Left ventricle myocardium superior (tissue), 1 donor: ENCODE measurements at regions not wholly inside any gene's neighbourhood (a gene's known extent, or its start where the extent isn't known, plus 50 kb on each side); places are given as distances from the start of the nearest gene placed in this dataset.
A peak's percentile ranks its signal among the peaks of the same experiment; 100 is the strongest.

ENCODE experiments used
- ATAC-seq: fragments of 200-7000 bp; cut with Tn5 transposase; one replicate; pipeline ENCODE4 v1.9.1; 2020; ENCODE audit warnings: mild to moderate bottlenecking, moderate library complexity
- DNase-seq: peaks from one replicate; pipeline ENCODE4 v3.0.0-alpha.2; 2020
- intact Hi-C: fragments of 100-400 bp; cut with micrococcal nuclease; formaldehyde crosslinking; loops from one replicate; pipeline ENCODE4 v1.11.0; 2022
- donor health status: DM: no; HTN: yes; CAD: no; lungs with severe emphysema.

DNA sequence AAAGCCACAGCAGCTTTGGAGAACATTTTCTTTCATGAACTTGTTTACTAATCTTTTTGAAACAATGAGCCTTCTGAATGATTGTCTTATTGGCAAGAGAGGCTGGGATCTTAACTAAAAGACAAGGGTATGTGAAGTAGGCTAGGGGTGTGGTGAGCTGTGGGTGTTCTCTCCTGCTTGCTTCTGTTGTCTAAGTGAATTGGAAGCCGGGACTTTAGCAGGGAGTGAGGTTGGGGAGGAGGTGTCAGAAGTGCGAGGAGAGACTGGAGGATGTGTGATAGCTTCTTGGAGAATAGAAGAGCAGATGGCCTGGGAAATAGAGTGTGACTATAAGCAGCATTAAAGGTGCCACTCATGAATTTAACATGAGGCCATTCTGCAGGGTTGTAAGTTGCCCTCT lies 562.8 kb downstream of the UTRN start:
- intact Hi-C loops: no loop called here
- DNase-seq (no peak), ATAC-seq (no peak)

GRCh38 chr6:144849920-144850319 lies 564.8 kb downstream of the UTRN start:
- no peak for ATAC-seq
- DNase-seq: no peak
- intact Hi-C loops: no loop called here

GRCh38 chr6:144853603-144854002 lies 568.5 kb downstream of the UTRN start:
- no peak for ATAC-seq
- intact Hi-C loops: no loop called here

GRCh38 chr6:144854654-144855053 lies 569.5 kb downstream of the UTRN start:
- DNase-seq (no peak), ATAC-seq (no peak)
- intact Hi-C loops: no loop called here

More at GRCh38 chr6:144853603-144854002, 568.5 kb downstream of the UTRN start:
- DNase-seq: no peak

DNA sequence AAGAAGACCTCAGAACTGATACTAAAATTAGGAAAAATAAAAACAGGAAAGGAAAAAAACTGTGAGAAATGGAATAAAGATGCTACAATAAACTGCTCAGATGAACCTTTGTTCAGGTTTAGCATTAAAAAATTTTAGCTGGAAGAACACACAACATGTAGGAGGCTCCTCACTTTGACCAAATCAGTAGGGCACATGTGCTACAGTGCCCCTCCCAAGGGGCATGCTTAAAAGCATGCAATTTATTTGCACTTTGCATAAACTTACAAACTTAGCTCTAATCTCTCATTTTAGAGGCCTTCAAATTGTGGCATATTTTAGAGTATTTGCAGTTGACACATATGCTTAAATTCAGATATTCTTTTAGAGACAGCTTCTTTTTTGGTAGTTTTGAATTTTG lies 570.2 kb downstream of the UTRN start:
- DNase-seq: no peak
- intact Hi-C loops: no loop called here
- ATAC-seq: no peak

DNA sequence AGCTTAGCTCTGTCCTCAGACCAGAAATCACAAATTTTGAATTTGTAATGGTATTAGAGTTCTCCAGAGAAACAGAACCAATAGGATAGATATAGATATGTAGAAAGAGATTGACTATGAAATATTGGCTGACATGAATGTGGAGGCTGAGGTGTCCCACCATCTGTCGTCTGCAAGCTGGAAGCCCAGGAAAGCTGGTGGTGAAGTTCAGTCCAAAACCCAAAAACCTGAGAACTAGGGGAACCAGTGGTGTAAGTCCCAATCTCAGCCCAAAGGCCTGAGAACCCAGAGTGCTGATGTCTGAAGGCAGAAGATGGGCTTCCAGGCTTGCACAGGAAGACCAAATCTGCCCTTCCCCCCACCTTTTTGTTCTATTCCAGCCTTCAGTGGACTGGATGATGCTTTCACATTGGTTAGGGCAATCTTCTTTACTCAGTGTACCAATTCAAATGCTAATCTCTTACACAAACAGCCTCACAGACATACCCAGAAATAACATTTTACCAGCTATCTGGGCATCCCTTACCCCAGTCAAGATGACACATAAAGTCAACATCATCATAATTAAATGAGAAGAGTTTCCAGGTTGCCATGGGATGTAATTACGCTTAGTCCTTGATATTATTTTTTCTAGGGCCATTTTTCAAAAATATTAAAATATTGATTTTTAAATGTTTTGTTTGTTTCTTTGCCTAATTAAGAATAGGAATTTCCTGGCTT lies 570.8 kb downstream of the UTRN start:
- no peak for ATAC-seq

GRCh38 chr6:144856622-144857021 lies 571.5 kb downstream of the UTRN start:
- DNase-seq (no peak), ATAC-seq (no peak)
- intact Hi-C loops: no loop called here

More for the DNA sequence above, 570.8 kb downstream of the UTRN start:
- DNase-seq: no peak
- intact Hi-C loops: no loop called here

DNA sequence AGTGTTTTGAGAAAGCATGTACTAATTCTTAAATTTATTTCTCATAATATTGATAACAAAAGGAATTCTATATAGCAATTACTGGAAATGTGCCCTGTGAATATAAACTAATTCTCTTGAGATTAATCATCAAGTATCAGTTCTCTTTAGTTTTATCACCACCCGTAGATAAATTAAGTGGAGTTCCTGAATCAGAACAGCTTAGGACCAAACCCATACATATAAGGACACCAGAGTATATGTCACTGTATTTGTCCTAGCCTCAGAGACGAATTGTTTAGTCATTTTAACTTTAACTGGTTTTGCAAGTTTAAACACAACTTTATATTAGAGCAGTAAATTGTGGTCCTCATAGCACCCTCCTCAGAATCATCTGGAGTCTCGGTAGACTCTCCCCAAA lies 572.0 kb downstream of the UTRN start:
- ATAC-seq (no peak), DNase-seq (no peak)
- intact Hi-C loops: no loop called here

GRCh38 chr6:144862769-144863168 lies 577.6 kb downstream of the UTRN start:
- DNase-seq (no peak), ATAC-seq (no peak)
- intact Hi-C loops: no loop called here

- intact Hi-C loops: no loop called here
- ATAC-seq: no peak
Observed at GRCh38 chr6:144867761-144868160, 582.6 kb downstream of the UTRN start.

DNA sequence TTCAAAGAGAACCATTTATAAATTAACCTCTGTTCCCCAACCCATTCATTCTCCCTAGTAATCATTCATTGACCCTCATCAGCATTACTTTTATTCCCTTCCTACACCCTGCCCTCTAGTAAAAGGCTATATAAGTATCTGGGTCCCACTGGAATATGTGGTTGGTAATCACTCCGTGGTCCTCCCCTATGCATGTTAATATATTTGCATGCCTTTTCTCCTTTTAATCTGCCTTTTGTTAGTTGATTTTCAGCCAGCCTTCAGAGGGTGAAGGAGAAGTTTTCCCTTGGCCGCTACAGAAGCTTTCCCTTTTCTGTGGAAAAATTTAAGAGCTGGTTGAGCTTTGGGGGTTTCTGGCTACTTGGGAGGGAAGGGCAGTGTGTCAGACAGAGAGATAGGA lies 585.6 kb downstream of the UTRN start:
- intact Hi-C loops: no loop called here
- DNase-seq (no peak), ATAC-seq (no peak)

More at GRCh38 chr6:144867761-144868160, 582.6 kb downstream of the UTRN start:
- DNase-seq: no peak

DNA sequence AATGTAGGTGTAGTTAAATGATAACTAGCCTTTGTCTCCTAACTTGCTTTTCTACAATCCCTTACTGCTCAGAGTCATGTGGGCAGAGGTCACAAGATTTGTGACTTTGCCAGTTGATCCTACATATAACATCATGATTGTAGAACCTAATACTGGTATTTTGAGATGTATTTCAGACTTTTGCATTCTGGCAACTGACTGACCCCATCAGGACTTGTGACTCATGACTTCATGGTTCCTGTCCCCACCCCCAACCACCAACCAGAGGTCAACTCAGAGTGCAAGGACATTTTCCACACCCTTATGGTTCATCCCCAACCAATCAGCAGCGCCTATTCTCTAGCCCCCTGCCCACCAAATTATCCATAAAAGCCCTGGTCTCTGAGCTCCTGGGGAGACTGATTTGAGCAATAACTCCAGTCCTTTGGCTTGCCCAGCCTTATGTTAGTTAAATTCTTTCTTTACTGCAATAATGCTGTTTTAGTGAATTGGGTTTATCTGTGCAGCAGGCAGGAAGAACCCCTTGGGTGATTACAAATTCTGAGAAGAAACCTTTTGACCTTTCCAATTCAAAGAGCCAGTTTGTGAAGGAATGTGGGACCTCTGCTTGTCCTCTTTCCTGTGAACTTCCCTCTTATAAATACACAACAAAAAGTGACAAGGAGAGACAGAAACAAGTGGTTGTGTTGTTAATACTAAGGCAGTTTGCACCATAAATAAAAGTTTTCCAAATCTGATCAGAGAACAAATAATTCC lies 588.7 kb downstream of the UTRN start:
- no peak for DNase-seq
- no peak for ATAC-seq
- intact Hi-C loops: no loop called here

DNA sequence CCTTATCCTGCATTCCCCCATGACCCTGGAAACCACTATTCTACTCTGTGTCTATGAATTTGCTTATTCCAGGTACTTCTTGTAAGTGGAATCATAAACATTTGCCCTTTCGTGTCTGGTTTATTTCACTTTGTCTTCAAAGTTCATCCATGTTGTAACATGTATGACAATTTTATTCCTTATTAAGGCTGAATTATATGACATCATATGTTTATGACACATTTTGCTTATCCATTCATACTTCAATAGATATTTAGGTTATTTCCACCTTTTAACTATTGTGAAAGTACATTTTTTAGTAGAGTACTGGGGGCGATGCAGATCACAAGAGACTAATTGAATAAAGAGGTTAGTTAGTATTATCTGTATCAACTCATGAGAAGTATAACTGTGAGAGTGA lies 591.6 kb downstream of the UTRN start:
- DNase-seq (no peak), ATAC-seq (no peak)
- intact Hi-C loops: no loop called here

- DNase-seq (no peak), ATAC-seq (no peak)
- intact Hi-C loops: no loop called here
Observed at GRCh38 chr6:144877118-144877517, 592.0 kb downstream of the UTRN start.

DNA sequence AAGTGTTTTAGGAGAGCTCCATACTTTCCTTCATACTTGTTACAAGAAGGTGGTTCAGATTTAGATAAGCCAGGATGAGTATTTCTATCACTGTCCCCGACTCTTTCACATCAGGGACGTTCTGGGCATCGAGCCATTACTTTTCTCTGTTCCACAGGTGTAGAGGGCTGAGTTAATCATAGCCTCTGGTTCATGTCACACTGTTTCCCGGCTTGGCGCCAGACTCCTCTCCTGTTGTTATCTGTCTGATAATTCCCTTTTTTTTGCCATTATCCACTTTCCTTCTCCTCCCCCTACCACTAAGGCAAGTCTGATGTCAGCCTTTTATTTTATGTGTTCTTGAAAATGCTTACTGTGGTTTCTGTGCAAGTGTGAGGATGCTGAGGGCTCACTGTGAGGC lies 593.4 kb downstream of the UTRN start:
- intact Hi-C loops: no loop called here
- no peak for DNase-seq
- ATAC-seq: peak; percentile 30

GRCh38 chr6:144879436-144879835 lies 594.3 kb downstream of the UTRN start:
- DNase-seq (no peak), ATAC-seq (no peak)
- intact Hi-C loops: no loop called here

GRCh38 chr6:144882425-144882824 lies 597.3 kb downstream of the UTRN start:
- no peak for ATAC-seq
- intact Hi-C loops: no loop called here

DNA sequence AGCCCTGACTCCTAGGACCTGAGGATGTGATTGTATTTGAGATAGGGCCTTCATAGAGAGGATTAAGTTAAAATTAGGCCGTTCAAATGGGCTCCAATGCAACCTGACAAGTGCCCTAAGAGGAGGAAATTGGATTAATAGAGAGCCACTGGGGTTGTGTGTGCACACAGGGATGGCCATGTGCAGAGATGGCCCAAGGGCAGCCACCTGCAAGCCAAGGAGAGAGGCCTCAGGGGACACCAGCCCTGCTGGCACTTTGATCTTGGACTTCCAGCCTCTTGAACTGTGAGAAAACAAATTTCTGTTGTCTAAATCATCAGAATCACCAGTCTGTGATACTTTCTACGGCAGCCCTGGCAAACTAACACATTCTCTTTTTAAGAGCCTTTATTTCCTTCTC lies 598.8 kb downstream of the UTRN start:
- ATAC-seq (no peak), DNase-seq (no peak)
- intact Hi-C loops: no loop called here

More at GRCh38 chr6:144882425-144882824, 597.3 kb downstream of the UTRN start:
- no peak for DNase-seq

DNA sequence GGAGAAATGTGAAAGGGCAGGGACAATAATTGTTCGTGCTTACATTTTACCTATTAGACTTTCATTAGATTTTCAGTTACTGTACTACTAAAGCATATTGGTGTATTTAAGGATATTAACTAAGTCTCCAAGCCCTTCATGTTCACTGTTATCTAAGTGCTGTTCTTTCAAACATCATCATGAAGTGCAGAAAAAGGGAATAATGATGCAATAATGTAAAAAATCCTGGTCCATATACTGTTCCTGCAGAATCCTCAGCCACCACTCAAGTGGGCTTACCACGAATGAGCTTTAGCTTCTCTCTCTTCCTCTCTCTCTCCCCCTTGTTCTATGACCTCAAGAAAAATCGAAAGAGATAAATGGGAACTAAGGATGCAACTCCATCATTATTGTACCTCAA lies 600.7 kb downstream of the UTRN start:
- intact Hi-C loops: no loop called here
- DNase-seq (no peak), ATAC-seq (no peak)

DNA sequence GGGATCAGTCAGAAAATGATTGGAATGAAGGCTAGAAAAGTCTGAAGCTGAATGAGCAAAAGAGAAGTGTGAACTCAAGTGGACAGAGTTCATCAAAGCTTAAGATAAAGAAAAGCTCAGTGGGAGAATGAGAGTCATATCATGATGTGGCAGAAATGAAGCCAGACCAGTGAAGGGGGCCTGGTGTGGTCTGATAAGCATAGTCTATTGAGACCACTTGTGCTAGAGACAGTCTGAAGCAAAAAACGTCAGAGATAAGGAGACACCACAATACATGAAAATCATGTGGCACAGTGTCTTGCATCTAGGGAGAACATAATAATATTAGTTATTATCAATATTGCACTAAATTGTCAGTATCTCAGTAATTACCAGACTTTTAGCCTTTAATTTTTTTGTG lies 601.5 kb downstream of the UTRN start:
- intact Hi-C loops: no loop called here
- DNase-seq (no peak), ATAC-seq (no peak)

DNA sequence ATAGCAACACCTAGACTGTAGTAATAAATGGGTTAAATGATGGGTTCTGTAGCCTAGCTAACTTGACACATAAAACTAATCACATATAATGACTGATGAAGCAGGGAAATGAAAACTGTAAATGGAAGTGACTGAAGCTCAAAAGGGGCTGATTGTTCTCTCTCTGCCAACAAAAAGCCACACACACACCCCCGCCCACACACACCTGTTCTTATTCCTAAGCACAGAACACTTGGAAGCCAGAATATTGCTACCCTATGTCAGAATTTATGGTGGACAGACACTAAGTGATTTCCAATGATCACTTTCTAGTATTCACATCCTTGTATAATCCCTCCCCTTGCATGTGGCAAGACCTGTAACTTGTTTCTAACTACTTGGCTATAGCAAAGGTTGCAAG lies 603.5 kb downstream of the UTRN start:
- no peak for ATAC-seq

More for the DNA sequence above, 603.5 kb downstream of the UTRN start:
- intact Hi-C loops: no loop called here
- no peak for DNase-seq
